ENCODE measurements at regions not wholly inside any gene's neighbourhood (a gene's known extent, or its start where the extent isn't known, plus 50 kb on each side); places are given as distances from the start of the nearest gene placed in this dataset.

- FAIRE-seq, result no peak
- DNase-seq (ENCODE audit: low spot score), result no peak
These were observed 435.2 kb upstream of the AUTS2 start for GRCh38 chr7:69162931-69163670.

- DNase-seq (ENCODE audit: low spot score), result no peak
- no peak for FAIRE-seq
These were observed 431.2 kb upstream of the AUTS2 start for GRCh38 chr7:69166979-69167516.

GRCh38 chr7:69169386-69169785 lies 428.9 kb upstream of the AUTS2 start:
- no peak for DNase-seq (ENCODE audit: low spot score)
- FAIRE-seq, result no peak

GRCh38 chr7:69172357-69173077 lies 425.8 kb upstream of the AUTS2 start:
- DNase-seq (ENCODE audit: low spot score) (no peak), FAIRE-seq (no peak)

- FAIRE-seq, result no peak
- DNase-seq (ENCODE audit: low spot score), result no peak
These were observed 424.9 kb upstream of the AUTS2 start for GRCh38 chr7:69173341-69173740.

- FAIRE-seq (no peak), DNase-seq (ENCODE audit: low spot score) (no peak)
These were observed 424.4 kb upstream of the AUTS2 start for GRCh38 chr7:69173846-69174245.

- FAIRE-seq (no peak), DNase-seq (ENCODE audit: low spot score) (no peak)
These were observed 421.4 kb upstream of the AUTS2 start for GRCh38 chr7:69176841-69177240.

GRCh38 chr7:69177461-69177861 lies 420.8 kb upstream of the AUTS2 start:
- no peak for DNase-seq (ENCODE audit: low spot score)
- FAIRE-seq, result peak; percentile 35

- FAIRE-seq, result no peak
- DNase-seq (ENCODE audit: low spot score), result no peak
These were observed 420.3 kb upstream of the AUTS2 start for GRCh38 chr7:69177941-69178494.

- no peak for FAIRE-seq
- DNase-seq (ENCODE audit: low spot score), result no peak
These were observed 417.6 kb upstream of the AUTS2 start for GRCh38 chr7:69180662-69181061.

GRCh38 chr7:69182596-69183467 lies 415.4 kb upstream of the AUTS2 start:
- no peak for FAIRE-seq
- DNase-seq (ENCODE audit: low spot score), result no peak

GRCh38 chr7:69184339-69184738 lies 413.9 kb upstream of the AUTS2 start:
- FAIRE-seq (no peak), DNase-seq (ENCODE audit: low spot score) (no peak)

GRCh38 chr7:69185170-69185569 lies 413.1 kb upstream of the AUTS2 start:
- DNase-seq (ENCODE audit: low spot score), result no peak
- FAIRE-seq, result no peak

GRCh38 chr7:69186974-69187373 lies 411.3 kb upstream of the AUTS2 start:
- no peak for DNase-seq (ENCODE audit: low spot score)
- no peak for FAIRE-seq

GRCh38 chr7:69187824-69188333 lies 410.4 kb upstream of the AUTS2 start:
- peak; percentile 30 for DNase-seq (ENCODE audit: low spot score)
- FAIRE-seq, result no peak

GRCh38 chr7:69189406-69189805 lies 408.9 kb upstream of the AUTS2 start:
- DNase-seq (ENCODE audit: low spot score) (no peak), FAIRE-seq (no peak)

- DNase-seq (ENCODE audit: low spot score) (no peak), FAIRE-seq (no peak)
These were observed 408.2 kb upstream of the AUTS2 start for GRCh38 chr7:69190025-69190424.

- FAIRE-seq (no peak), DNase-seq (ENCODE audit: low spot score) (no peak)
These were observed 407.5 kb upstream of the AUTS2 start for GRCh38 chr7:69190763-69191162.

- DNase-seq (ENCODE audit: low spot score) (no peak), FAIRE-seq (no peak)
These were observed 406.1 kb upstream of the AUTS2 start for GRCh38 chr7:69192134-69192533.

- FAIRE-seq (no peak), DNase-seq (ENCODE audit: low spot score) (no peak)
These were observed 405.2 kb upstream of the AUTS2 start for GRCh38 chr7:69193061-69193460.

GRCh38 chr7:69196593-69196992 lies 401.7 kb upstream of the AUTS2 start:
- no peak for DNase-seq (ENCODE audit: low spot score)
- FAIRE-seq, result no peak

Measured in urothelium cell line (cell line).